ENCODE measurements at regions not wholly inside any gene's neighbourhood (a gene's known extent, or its start where the extent isn't known, plus 50 kb on each side); places are given as distances from the start of the nearest gene placed in this dataset.

- Mint-ChIP-seq H3K36me3 (no peaks in the 10 kb centered on the region), H3K27me3 (ENCODE audit: low read depth) (no peaks in the 10 kb centered on the region; the same call in none of the 2 replicates), H3K4me1 (no peaks in the 10 kb centered on the region), H3K27ac (no peak overlapping the region), H3K9me3 (no peaks in the 10 kb centered on the region), H3K4me3 (no peak overlapping the region)
- ChIA-PET CTCF (interaction anchor here (1.0 kb wide), 1 partner anchor 56 kb away, joined by 3 read pairs; no protein-coding TSS in a partner anchor), POLR2A (no interaction called here)
- DNase-seq (ENCODE audit: low spot score) (no peak), ATAC-seq (no peak)
- TF ChIP-seq NFE2L1 (CRISPR knock-in tag; IDR thresholded peaks at IDR 0.05) (no peak), ATF3 (CRISPR knock-in tag; conservative IDR thresholded peaks at IDR 0.05) (no peak), ZNF512 (CRISPR knock-in tag; IDR thresholded peaks at IDR 0.05; ENCODE audit: borderline replicate concordance) (no peak), ATF6 (CRISPR knock-in tag; IDR thresholded peaks at IDR 0.05) (no peak), GRHL2 (CRISPR knock-in tag; IDR thresholded peaks at IDR 0.05; ENCODE audit: insufficient replicate concordance, severe bottlenecking) (no peak), ZNF121 (CRISPR knock-in tag; IDR thresholded peaks at IDR 0.05) (no peak), NR1H2 (CRISPR knock-in tag; IDR thresholded peaks at IDR 0.05) (no peak), ZBTB21 (CRISPR knock-in tag; IDR thresholded peaks at IDR 0.05; ENCODE audit: borderline replicate concordance) (no peak), GABPB1 (CRISPR knock-in tag; IDR thresholded peaks at IDR 0.05) (no peak), TEAD1 (CRISPR knock-in tag; IDR thresholded peaks at IDR 0.05) (no peak), IRF2 (CRISPR knock-in tag; IDR thresholded peaks at IDR 0.05; ENCODE audit: borderline replicate concordance, low read depth) (no peak), ERG (CRISPR knock-in tag; IDR thresholded peaks at IDR 0.05) (no peak), ZNF317 (CRISPR knock-in tag; IDR thresholded peaks at IDR 0.05; ENCODE audit: borderline replicate concordance, low read depth) (no peak), TEAD4 (CRISPR knock-in tag; IDR thresholded peaks at IDR 0.05) (no peak), SMAD3 (CRISPR knock-in tag; IDR thresholded peaks at IDR 0.05; ENCODE audit: borderline replicate concordance) (no peak), OVOL2 (CRISPR knock-in tag; IDR thresholded peaks at IDR 0.05; ENCODE audit: borderline replicate concordance) (no peak)
These were observed 462.6 kb downstream of the PRKD1 start for GRCh38 chr14:29465095-29465494.

- TF ChIP-seq EMX1 (CRISPR knock-in tag; IDR thresholded peaks at IDR 0.05) (no peak), HMGXB4 (CRISPR knock-in tag; IDR thresholded peaks at IDR 0.05) (no peak), TEAD1 (CRISPR knock-in tag; IDR thresholded peaks at IDR 0.05) (no peak), ELF4 (CRISPR knock-in tag; IDR thresholded peaks at IDR 0.05; ENCODE audit: low read depth) (no peak), ZNF512 (CRISPR knock-in tag; IDR thresholded peaks at IDR 0.05; ENCODE audit: borderline replicate concordance) (no peak), NR3C1 (CRISPR knock-in tag; conservative IDR thresholded peaks at IDR 0.05; ENCODE audit: low read depth) (no peak)
- H3K27ac Mint-ChIP-seq: no peak overlapping the region
- no peaks in the 10 kb centered on the region for H3K27me3 Mint-ChIP-seq (ENCODE audit: low read depth)
These were observed 452.0 kb downstream of the PRKD1 start for GRCh38 chr14:29475641-29476040.

More at GRCh38 chr14:29475641-29476040, 452.0 kb downstream of the PRKD1 start:
- H3K36me3 Mint-ChIP-seq: no peaks in the 10 kb centered on the region
- no peak for ATAC-seq
- no peak overlapping the region for H3K4me3 Mint-ChIP-seq
- peaks cover 4% of the 10 kb centered on the region; the same call in 1 of the 2 replicates for H3K4me1 Mint-ChIP-seq
- H3K9me3 Mint-ChIP-seq: peaks cover 14% of the 10 kb centered on the region; the same call in 1 of the 2 replicates
- no peak for DNase-seq (ENCODE audit: low spot score)
- ChIA-PET POLR2A (interaction anchor here (0.8 kb wide), 1 partner anchor 17 kb away, joined by 7 read pairs; no protein-coding TSS in a partner anchor), CTCF (no interaction called here)

All from WTC11 (cell line).